K562 (cell line): ENCODE measurements at regions not wholly inside any gene's neighbourhood (a gene's known extent, or its start where the extent isn't known, plus 50 kb on each side); places are given as distances from the start of the nearest gene placed in this dataset.

Experiments used
- CBFA2T3 ChIP-seq: fragments of 450-650 bp; IDR thresholded peaks from 2 replicates; pipeline ENCODE4 v1.6.1; 2017
- CBFB ChIP-seq: sonication (generic); formaldehyde crosslinking; IDR thresholded peaks from 2 replicates; pipeline ENCODE4 v1.4.0; 2020; ENCODE audit warnings: mild to moderate bottlenecking, missing genetic modification reagents
- CHAMP1 ChIP-seq: fragments of 450-650 bp; IDR thresholded peaks from 2 replicates; pipeline ENCODE4 v1.6.1; 2016; ENCODE audit warnings: mild to moderate bottlenecking
- CTBP1 ChIP-seq: fragments of 450-650 bp; IDR thresholded peaks from 2 replicates; pipeline ENCODE4 v1.6.1; 2016; ENCODE audit warnings: borderline replicate concordance
- ELK3 ChIP-seq: fragments of 450-650 bp; formaldehyde crosslinking; IDR thresholded peaks from 2 replicates; pipeline ENCODE4 v1.4.0; 2020; ENCODE audit warnings: mild to moderate bottlenecking
- EP400 ChIP-seq: fragments of 450-650 bp; IDR thresholded peaks from 2 replicates; pipeline ENCODE4 v1.6.1; 2017; ENCODE audit warnings: antibody characterized with exemption, mild to moderate bottlenecking, moderate library complexity
- HLTF ChIP-seq: fragments of 450-650 bp; IDR thresholded peaks from 2 replicates; pipeline ENCODE4 v1.6.1; 2016
- ID3 ChIP-seq, 2 experiments: fragments of 250-450 bp in 1 of 2; fragments of 450-650 bp in 1 of 2; sonication (Bioruptor Pico) in 1 of 2; IDR thresholded peaks; 2 replicates each; pipeline versions ENCODE4 v1.6.1 to v1.8.0; 2016 to 2021; ENCODE audit warnings: mild to moderate bottlenecking in 2 of 2, moderate library complexity in 2 of 2, missing compliant biosample characterization in 1 of 2, missing genetic modification characterization in 1 of 2
- KLF1 ChIP-seq: fragments of 450-650 bp; IDR thresholded peaks from 2 replicates; pipeline ENCODE4 v1.6.1; 2016; ENCODE audit warnings: missing genetic modification characterization, missing compliant biosample characterization
- LCOR ChIP-seq: sonication (generic); formaldehyde crosslinking; IDR thresholded peaks from 2 replicates; pipeline ENCODE4 v1.8.0; 2022; ENCODE audit warnings: mild to moderate bottlenecking, missing genetic modification reagents
- NCOA1 ChIP-seq: fragments of 450-650 bp; IDR thresholded peaks from 2 replicates; pipeline ENCODE4 v1.6.1; 2016; ENCODE audit warnings: low read depth
- PHF8 ChIP-seq: fragments of 200-600 bp; sonication (generic); IDR thresholded peaks from 2 replicates; pipeline ENCODE4 v1.6.1; 2012; ENCODE audit warnings: mixed run types, mild to moderate bottlenecking, inconsistent platforms, low read length, moderate library complexity, borderline replicate concordance
- TGIF2 ChIP-seq: sonication (generic); formaldehyde crosslinking; IDR thresholded peaks from 2 replicates; pipeline ENCODE4 v1.8.1; 2022; ENCODE audit warnings: mild to moderate bottlenecking, missing genetic modification reagents, moderate library complexity
- ZNF407 ChIP-seq: fragments of 450-650 bp; IDR thresholded peaks from 2 replicates; pipeline ENCODE4 v1.6.1; 2016; ENCODE audit warnings: low read depth

- no peak for TF ChIP-seq ID3 (CRISPR knock-in tag; IDR thresholded peaks at IDR 0.05)
- TF ChIP-seq ID3 (tag; IDR thresholded peaks at IDR 0.05) = no peak; the same call in 1 of the 2 replicates
- peak; percentile 13; the same call in 1 of the 2 replicates for TF ChIP-seq CBFA2T3
- peak; percentile 49 for TF ChIP-seq EP400
- TF ChIP-seq PHF8 = peak; percentile 27; the same call in 1 of the 2 replicates
- TF ChIP-seq HLTF = 0 out of 2 replicates have a peak, but pooled peaks have one; percentile 51
- TF ChIP-seq KLF1 (tag) = no peak
- no peak for TF ChIP-seq ELK3 (CRISPR knock-in tag)
- TF ChIP-seq CTBP1 = 0 out of 2 replicates have a peak, but pooled peaks have one; percentile 12
- 0 out of 2 replicates have a peak, but pooled peaks have one; percentile 15 for TF ChIP-seq NCOA1
- TF ChIP-seq LCOR (CRISPR knock-in tag) = peak; percentile 79
- peak; percentile 76 for TF ChIP-seq ZNF407
- TF ChIP-seq CBFB (CRISPR knock-in tag) = no peak
- peak; percentile 41; the same call in 1 of the 2 replicates for TF ChIP-seq TGIF2 (CRISPR knock-in tag)
- TF ChIP-seq CHAMP1 = peak; percentile 56; the same call in 1 of the 2 replicates
Measured at GRCh38 chr6:26312501-26313397, 52.2 kb upstream of the BTN3A2 start (continued).
